GM12878 (cell line): ENCODE measurements at regions not wholly inside any gene's neighbourhood (a gene's known extent, or its start where the extent isn't known, plus 50 kb on each side); places are given as distances from the start of the nearest gene placed in this dataset.

Experiments used
- ATAC-seq: fragments of 200-7000 bp; cut with Tn5 transposase; 3 replicates; pipeline ENCODE4 v1.9.1; 2020; ENCODE audit warnings: mild to moderate bottlenecking, moderate library complexity
- BruUV-seq: library from RNA; stranded (reverse); fragments of 400-500 nt; replicated peaks from 2 replicates; lab custom pipeline; 2021; lab: Mats Ljungman, UMichigan
- CTCF ChIA-PET: fragments of 300-600 bp; sonication (Branson Sonifier 250); formaldehyde crosslinking; extraction: SDS; loops from one replicate; lab custom pipeline; 2021; ENCODE audit warnings: inconsistent platforms; lab: Yijun Ruan, JAX
- POLR2A ChIA-PET: fragments of 350-600 bp; formaldehyde crosslinking; extraction: SDS; loops from one replicate; lab custom pipeline; 2021; ENCODE audit warnings: inconsistent platforms; lab: Charles Lee
- RAD21 ChIA-PET: fragments of 300-600 bp; sonication (Branson Sonifier 250); formaldehyde crosslinking; loops from one replicate; lab custom pipeline; 2023; ENCODE audit warnings: antibody characterized with exemption; ENCODE audit not compliant: unreplicated experiment; lab: Charles Lee
- SMC1A ChIA-PET: fragments of 300-600 bp; sonication (Branson Sonifier 250); formaldehyde crosslinking; loops from one replicate; lab custom pipeline; 2023; ENCODE audit not compliant: unreplicated experiment, uncharacterized antibody; lab: Charles Lee
- DNase-seq: peaks from one replicate; pipeline ENCODE4 v3.0.0-alpha.2; 2011; ENCODE audit warnings: low read depth, low spot score
- FAIRE-seq: peaks from 3 replicates; lab custom pipeline; 2011; peaks lifted over from hg19 to GRCh38; lab: Jason Lieb, UNC
- H2AFZ ChIP-seq: 2 replicates; pipeline ENCODE4 v1.6.0; 2011; ENCODE audit warnings: low read depth, low read length, control low read depth; ENCODE audit not compliant: control insufficient read depth
- H3K27ac ChIP-seq: 2 replicates; pipeline ENCODE4 v1.5.1; 2011; ENCODE audit warnings: control low read depth; ENCODE audit not compliant: control insufficient read depth, insufficient read depth
- H3K27me3 ChIP-seq, 2 experiments: replicated peaks in 1 of 2; 2 replicates each; pipeline versions ENCODE4 v1.6.0 to v1.6.1; 2011; ENCODE audit warnings: low read length in 1 of 2; ENCODE audit not compliant: control insufficient read depth in 2 of 2, insufficient read depth in 2 of 2
- H3K36me3 ChIP-seq, 2 experiments: 2 replicates each; pipeline ENCODE4 v1.5.1; 2011; ENCODE audit warnings: low read length in 1 of 2; ENCODE audit not compliant: control insufficient read depth in 2 of 2, insufficient read depth in 2 of 2
- H3K4me1 ChIP-seq: 2 replicates; pipeline ENCODE4 v1.6.1; 2011; ENCODE audit warnings: mild to moderate bottlenecking, low read length, moderate library complexity, mixed read lengths; ENCODE audit not compliant: control insufficient read depth, insufficient read depth
- H3K4me2 ChIP-seq: 2 replicates; pipeline ENCODE4 v1.6.0; 2011; ENCODE audit warnings: control low read depth; ENCODE audit not compliant: control insufficient read depth, insufficient read depth
- H3K4me3 ChIP-seq: fragments of 200-600 bp; sonication (generic); 2 replicates; pipeline ENCODE4 v1.5.1; 2016
- H3K79me2 ChIP-seq: 2 replicates; pipeline ENCODE4 v1.6.0; 2011; ENCODE audit warnings: low read length; ENCODE audit not compliant: control insufficient read depth, insufficient read depth
- H3K9ac ChIP-seq: 2 replicates; pipeline ENCODE4 v1.8.0; 2011; ENCODE audit warnings: low read length, control low read depth, mixed read lengths; ENCODE audit not compliant: control insufficient read depth, insufficient read depth
- H3K9me3 ChIP-seq: replicated peaks from 3 replicates; pipeline ENCODE4 v1.5.1; 2011; ENCODE audit warnings: mild to moderate bottlenecking, low read length; ENCODE audit not compliant: control insufficient read depth, insufficient read depth
- H4K20me1 ChIP-seq: 2 replicates; pipeline ENCODE4 v1.6.0; 2011; ENCODE audit not compliant: control insufficient read depth, insufficient read depth
- CBFB ChIP-seq: IDR thresholded peaks from 2 replicates; pipeline ENCODE4 v1.6.1; 2016; ENCODE audit warnings: antibody characterized with exemption, low read depth
- CBX5 ChIP-seq: sonication (generic); IDR thresholded peaks from 2 replicates; pipeline ENCODE4 v1.6.1; 2016; ENCODE audit warnings: low read depth, moderate library complexity, mild to moderate bottlenecking, inconsistent platforms
- DPF2 ChIP-seq: fragments of 450-650 bp; IDR thresholded peaks from 2 replicates; pipeline ENCODE4 v1.6.1; 2017; ENCODE audit warnings: mild to moderate bottlenecking
- EP300 ChIP-seq, 2 experiments: fragments of 150-350 bp in 1 of 2; IDR thresholded peaks; 2 replicates each; pipeline ENCODE4 v1.6.1; 2011 to 2012; ENCODE audit warnings: low read depth in 2 of 2, low read length in 2 of 2, borderline replicate concordance in 1 of 2, improper control_type of control experiment in 1 of 2, inconsistent platforms in 1 of 2; ENCODE audit not compliant: control insufficient read depth in 1 of 2
- EZH2 ChIP-seq: IDR thresholded peaks from 2 replicates; pipeline ENCODE4 v1.6.1; 2012; ENCODE audit warnings: low read depth, mild to moderate bottlenecking, control low read depth, inconsistent platforms, low read length, borderline replicate concordance; ENCODE audit not compliant: control insufficient read depth
- IKZF1 ChIP-seq: fragments of 450-650 bp; conservative IDR thresholded peaks from 2 replicates; pipeline ENCODE4 v1.6.1; 2017; ENCODE audit warnings: antibody characterized with exemption, mild to moderate bottlenecking
- JUNB ChIP-seq: IDR thresholded peaks from 2 replicates; pipeline ENCODE4 v1.6.1; 2016; ENCODE audit warnings: antibody characterized with exemption, mild to moderate bottlenecking
- JUND ChIP-seq: IDR thresholded peaks from 2 replicates; pipeline ENCODE4 v1.6.1; 2012; ENCODE audit warnings: low read depth, mild to moderate bottlenecking, low read length, improper control_type of control experiment, moderate library complexity
- KDM1A ChIP-seq: fragments of 200-600 bp; sonication (generic); IDR thresholded peaks from 2 replicates; pipeline ENCODE4 v1.6.1; 2016; ENCODE audit warnings: borderline replicate concordance
- MTA2 ChIP-seq: fragments of 450-650 bp; IDR thresholded peaks from 2 replicates; pipeline ENCODE4 v1.6.1; 2016; ENCODE audit warnings: low read depth, mild to moderate bottlenecking, moderate library complexity
- MXI1 ChIP-seq: fragments of 150-350 bp; IDR thresholded peaks from 2 replicates; pipeline ENCODE4 v1.6.1; 2011; ENCODE audit warnings: low read depth, mild to moderate bottlenecking, inconsistent platforms, low read length, improper control_type of control experiment
- NBN ChIP-seq: fragments of 450-650 bp; IDR thresholded peaks from 2 replicates; pipeline ENCODE4 v1.6.1; 2016
- NFIC ChIP-seq: IDR thresholded peaks from 2 replicates; pipeline ENCODE4 v1.6.1; 2012; ENCODE audit warnings: low read depth, mild to moderate bottlenecking, inconsistent platforms, low read length, moderate library complexity
- NFXL1 ChIP-seq: fragments of 450-650 bp; IDR thresholded peaks from 2 replicates; pipeline ENCODE4 v1.6.1; 2017; ENCODE audit warnings: antibody characterized with exemption, mild to moderate bottlenecking, borderline replicate concordance
- NFYB ChIP-seq: IDR thresholded peaks from 2 replicates; pipeline ENCODE4 v1.6.1; 2011; ENCODE audit warnings: low read depth, mild to moderate bottlenecking, low read length, improper control_type of control experiment, moderate library complexity; ENCODE audit not compliant: insufficient read depth
- NR2C2 ChIP-seq: IDR thresholded peaks from 2 replicates; pipeline ENCODE4 v1.6.1; 2011; ENCODE audit warnings: borderline replicate concordance, low read depth; ENCODE audit not compliant: control insufficient read depth, insufficient read length
- NR2F1 ChIP-seq: fragments of 450-650 bp; conservative IDR thresholded peaks from 2 replicates; pipeline ENCODE4 v1.6.1; 2017; ENCODE audit warnings: mild to moderate bottlenecking
- POLR2AphosphoS2 ChIP-seq: IDR thresholded peaks from 2 replicates; pipeline ENCODE4 v1.6.1; 2011; ENCODE audit warnings: low read depth, mild to moderate bottlenecking, low read length, improper control_type of control experiment, moderate library complexity
- POLR2AphosphoS5 ChIP-seq: IDR thresholded peaks from 2 replicates; pipeline ENCODE4 v1.6.1; 2011; ENCODE audit warnings: mild to moderate bottlenecking, low read length, inconsistent platforms
- RAD21 ChIP-seq: IDR thresholded peaks from 2 replicates; pipeline ENCODE4 v1.6.1; 2011; ENCODE audit warnings: mild to moderate bottlenecking, low read depth, low read length, moderate library complexity; ENCODE audit not compliant: insufficient read depth
- RB1 ChIP-seq: fragments of 450-650 bp; formaldehyde crosslinking; IDR thresholded peaks from 2 replicates; pipeline ENCODE4 v1.6.1; 2017; ENCODE audit warnings: mild to moderate bottlenecking, borderline replicate concordance
- SMAD5 ChIP-seq: IDR thresholded peaks from 2 replicates; pipeline ENCODE4 v1.6.1; 2016; ENCODE audit warnings: antibody characterized with exemption, low read depth
- SREBF2 ChIP-seq: IDR thresholded peaks from 2 replicates; pipeline ENCODE4 v1.6.1; 2012; ENCODE audit warnings: mild to moderate bottlenecking, low read length
- SUZ12 ChIP-seq: fragments of 200-600 bp; sonication (generic); IDR thresholded peaks from one replicate; pipeline ENCODE4 v1.6.1; 2018; ENCODE audit warnings: antibody characterized with exemption, mild to moderate bottlenecking; ENCODE audit not compliant: unreplicated experiment
- TBL1XR1 ChIP-seq: IDR thresholded peaks from 2 replicates; pipeline ENCODE4 v1.6.1; 2012; ENCODE audit warnings: low read depth, low read length, improper control_type of control experiment
- TCF12 ChIP-seq: IDR thresholded peaks from 2 replicates; pipeline ENCODE4 v1.6.1; 2011; ENCODE audit warnings: low read depth, mild to moderate bottlenecking, low read length
- ZNF24 ChIP-seq: fragments of 450-650 bp; IDR thresholded peaks from 2 replicates; pipeline ENCODE4 v1.6.1; 2017; ENCODE audit warnings: antibody characterized with exemption, mild to moderate bottlenecking
- WGBS: methylation state at CpG from one replicate; pipeline ENCODE4 v1.1.6; 2016; ENCODE audit warnings: low lambda C conversion rate; ENCODE audit not compliant: insufficient replicate concordance, insufficient coverage; ENCODE audit errors: missing lambda C conversion rate; 5-methylcytosine and 5-hydroxymethylcytosine counted together
- in situ Hi-C: fragments of 300-500 bp; cut with MboI; formaldehyde crosslinking; loops from 9 replicates; pipeline ENCODE4 v1.14.3; 2018; ENCODE audit warnings: mixed read lengths
- intact Hi-C: fragments of 100-400 bp; cut with micrococcal nuclease; formaldehyde crosslinking; loops from one replicate; pipeline ENCODE4 v1.14.2; 2022; ENCODE audit not compliant: unreplicated experiment

GRCh38 chr14:105830171-105830570 lies 303.8 kb downstream of the TMEM121 start (continued):
- TF ChIP-seq TCF12 = no peak
- TF ChIP-seq DPF2 = no peak
- no peak for TF ChIP-seq RAD21
- no peak for TF ChIP-seq EZH2
- no peak for TF ChIP-seq JUNB
- TF ChIP-seq, all 136 proteins: peak for 0

- intact Hi-C loops (loop anchor here (5.0 kb wide), 1 partner anchor 536 kb away; no protein-coding TSS in a partner anchor), in situ Hi-C loops (no loop called here)
- Histone ChIP-seq H3K27ac (no peak overlapping the region), H4K20me1 (no peaks in the 10 kb centered on the region), H3K4me2 (no peak overlapping the region), H3K4me3 (no peak overlapping the region), H3K9ac (no peak overlapping the region), H3K4me1 (no peaks in the 10 kb centered on the region), H3K36me3 (peaks cover 0 to 9% of the 10 kb centered on the region in 2 experiments; a peak in 2 of 4 replicates), H3K9me3 (no peaks in the 10 kb centered on the region), H3K27me3 (no peaks in the 10 kb centered on the region), H2AFZ (no peak overlapping the region), H3K79me2 (no peaks in the 10 kb centered on the region)
- TF ChIP-seq EP300 (IDR thresholded peaks at IDR 0.05; ENCODE audit: borderline replicate concordance in 1 of 2, control insufficient read depth in 1 of 2, low read depth in 2 of 2, low read length in 2 of 2) = no peak
- no peak for TF ChIP-seq SMAD5
- no peak for TF ChIP-seq JUND
- no peak for TF ChIP-seq ZNF24
- TF ChIP-seq NR2F1 = no peak
- TF ChIP-seq RB1 = no peak
- TF ChIP-seq NBN = no peak
- TF ChIP-seq POLR2AphosphoS2 = peak; percentile 90; the same call in 1 of the 2 replicates
- no peak for TF ChIP-seq SUZ12
- TF ChIP-seq CBFB = no peak
- no peak for TF ChIP-seq CBX5
- TF ChIP-seq MXI1 = no peak
- peak; percentile 69; the same call in 1 of the 2 replicates for TF ChIP-seq POLR2AphosphoS5
- no peak for TF ChIP-seq KDM1A
- no peak for TF ChIP-seq NFIC
- no peak for TF ChIP-seq IKZF1
- TF ChIP-seq NFYB = no peak
- TF ChIP-seq SREBF2 = no peak
- no peak for TF ChIP-seq NFXL1
- TF ChIP-seq MTA2 = no peak
- peak; percentile 19 for TF ChIP-seq NR2C2
- no peak for TF ChIP-seq TBL1XR1
- FAIRE-seq (no peak), ATAC-seq (no peak), DNase-seq (no peak)
- SMC1A ChIA-PET = interaction anchor here (1.0 kb wide), 1 partner anchor 442 kb away, joined by 3 read pairs; no protein-coding TSS in a partner anchor
- RAD21 ChIA-PET = interaction anchor here (0.6 kb wide), 1 partner anchor 18 kb away, joined by 3 read pairs; no protein-coding TSS in a partner anchor
- CTCF ChIA-PET = interaction anchor here (1.6 to 4.2 kb wide), 3 partner anchors 15 to 441 kb away, joined by 4 to 14 read pairs (median 5); no protein-coding TSS in a partner anchor
- no CpG with 5 or more reads among the region's 11 CpGs for WGBS
- POLR2A ChIA-PET = no interaction called here
- BruUV-seq = no TSS peak
These were observed 309.8 kb downstream of the TMEM121 start for GRCh38 chr14:105836160-105836559.
